ENCODE measurements at regions not wholly inside any gene's neighbourhood (a gene's known extent, or its start where the extent isn't known, plus 50 kb on each side); places are given as distances from the start of the nearest gene placed in this dataset.
"Not testable (repeated sequence)": the region's sequence is repeated elsewhere in the genome, so short reads cannot be mapped to it uniquely, and the experiment has no call there.

DNA sequence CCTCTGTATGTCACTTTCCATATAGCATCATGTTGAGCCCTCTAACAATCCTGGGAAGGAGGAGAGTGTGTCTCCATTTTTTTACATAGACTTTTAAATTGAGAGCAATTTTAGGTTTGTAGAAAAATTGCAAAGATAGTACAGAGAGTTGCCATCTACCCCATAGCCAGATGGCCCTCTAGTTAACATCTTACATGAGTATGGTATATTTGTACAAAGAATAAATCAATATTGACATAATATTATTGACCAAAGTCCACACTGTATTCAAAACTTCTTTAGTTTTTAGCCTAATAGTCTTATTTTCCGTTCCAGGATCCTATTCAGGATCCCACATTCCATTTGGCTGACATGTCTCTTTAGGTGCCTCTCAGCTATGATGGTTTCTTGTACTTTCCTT lies 274.6 kb upstream of the PLPP4 start:
- Histone ChIP-seq H3K9me3 (no peaks in the 10 kb centered on the region), H3K4me3 (ENCODE audit: low read depth, low read length) (no peak overlapping the region), H3K4me1 (no peaks in the 10 kb centered on the region), H3K36me3 (no peaks in the 10 kb centered on the region), H3K27me3 (no peaks in the 10 kb centered on the region)
- no peak for TF ChIP-seq CTCF (IDR thresholded peaks at IDR 0.05; ENCODE audit: low read depth, low read length)
- DNase-seq: no peak

DNA sequence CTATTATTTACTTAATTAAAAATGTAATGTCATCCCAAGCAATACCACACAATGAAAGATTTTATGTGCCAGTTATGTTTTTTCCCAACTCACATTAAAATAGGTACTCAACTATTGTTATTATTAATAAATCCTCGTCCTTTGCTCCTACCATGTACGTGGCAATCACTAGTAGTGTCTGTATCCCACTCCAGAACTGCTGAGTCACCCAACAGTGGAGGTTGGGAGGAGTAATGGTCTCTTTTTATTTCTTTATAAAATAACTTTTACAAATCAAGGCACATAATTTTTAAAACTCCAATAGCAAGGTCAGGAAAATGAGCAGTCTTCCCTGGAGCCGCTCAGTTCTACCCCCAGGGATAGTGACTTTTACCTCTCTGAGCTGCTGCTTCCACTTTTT lies 273.5 kb upstream of the PLPP4 start:
- Histone ChIP-seq H3K9me3 (no peaks in the 10 kb centered on the region), H3K4me3 (ENCODE audit: low read depth, low read length) (no peak overlapping the region), H3K36me3 (no peaks in the 10 kb centered on the region), H3K27me3 (no peaks in the 10 kb centered on the region), H3K4me1 (no peaks in the 10 kb centered on the region)
- TF ChIP-seq CTCF (IDR thresholded peaks at IDR 0.05; ENCODE audit: low read depth, low read length): no peak
- DNase-seq: no peak

DNA sequence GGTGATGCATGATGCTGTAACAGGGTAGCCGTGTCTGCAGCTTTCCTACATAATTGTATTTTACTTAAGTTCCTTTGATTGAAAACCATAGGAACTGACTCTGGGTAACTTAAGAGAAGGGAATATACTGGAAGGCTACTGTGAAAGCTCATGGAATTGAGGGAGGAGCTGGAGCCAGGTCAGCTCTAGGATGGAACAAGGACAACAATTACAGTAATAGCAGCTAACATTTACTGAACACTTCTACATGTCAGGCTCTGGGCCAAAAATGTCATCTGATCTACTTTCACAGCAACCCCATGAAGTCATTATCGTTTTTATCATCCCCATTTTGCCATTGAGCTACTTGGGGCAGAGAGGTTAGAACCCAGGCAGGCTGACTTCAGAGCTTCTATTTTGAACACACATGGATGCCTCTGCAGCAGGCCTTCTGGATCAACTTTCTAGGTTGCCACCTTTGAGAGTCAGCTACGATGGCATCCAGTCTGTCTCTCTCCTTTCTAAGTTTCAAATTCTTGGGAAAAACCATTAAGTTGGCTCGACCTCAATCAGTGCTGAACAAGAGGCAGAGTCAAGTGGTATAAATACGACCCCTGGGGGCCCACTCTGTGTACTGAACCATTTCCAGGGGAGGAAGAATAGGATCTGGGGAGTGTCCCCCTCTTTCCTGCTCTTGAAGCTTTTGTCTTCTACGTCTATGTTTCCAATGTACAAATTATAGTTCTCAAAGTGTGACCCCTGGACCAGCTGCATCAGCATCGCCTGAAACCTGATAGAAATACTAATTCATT lies 272.3 kb upstream of the PLPP4 start:
- no peak for DNase-seq
- Histone ChIP-seq H3K9me3 (no peaks in the 10 kb centered on the region), H3K4me1 (no peaks in the 10 kb centered on the region), H3K27me3 (no peaks in the 10 kb centered on the region), H3K4me3 (ENCODE audit: low read depth, low read length) (no peak overlapping the region), H3K36me3 (no peaks in the 10 kb centered on the region)
- TF ChIP-seq CTCF (IDR thresholded peaks at IDR 0.05; ENCODE audit: low read depth, low read length): peak; percentile 20; the same call in 1 of the 2 replicates

- no peak for DNase-seq
- H3K4me3 ChIP-seq (ENCODE audit: low read depth, low read length): no peak overlapping the region
- no peaks in the 10 kb centered on the region for H3K4me1 ChIP-seq
- H3K27me3 ChIP-seq: no peaks in the 10 kb centered on the region
- H3K36me3 ChIP-seq: no peaks in the 10 kb centered on the region
- H3K9me3 ChIP-seq: no peaks in the 10 kb centered on the region
- TF ChIP-seq CTCF (IDR thresholded peaks at IDR 0.05; ENCODE audit: low read depth, low read length): no peak
Measured at GRCh38 chr10:120186506-120186905, 270.5 kb upstream of the PLPP4 start.

DNA sequence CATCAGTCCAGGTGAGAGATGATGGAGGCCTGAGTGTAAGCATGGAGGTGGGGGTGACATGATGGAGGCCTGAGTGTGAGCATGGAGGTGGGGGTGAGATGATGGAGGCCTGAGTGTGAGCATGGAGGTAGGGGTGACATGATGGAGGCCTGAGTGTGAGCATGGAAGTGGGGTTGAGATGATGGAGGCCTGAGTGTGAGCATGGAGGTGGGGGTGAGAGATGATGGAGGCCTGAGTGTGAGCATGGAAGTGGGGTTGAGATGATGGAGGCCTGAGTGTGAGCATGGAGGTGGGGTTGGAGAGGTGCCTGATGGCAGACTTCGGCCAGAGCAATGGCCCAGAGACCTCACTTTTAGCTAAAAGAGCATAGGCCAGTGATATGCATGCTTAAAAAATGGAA lies 269.9 kb upstream of the PLPP4 start:
- DNase-seq; H3K4me3 ChIP-seq (ENCODE audit: low read depth, low read length); H3K27me3 ChIP-seq; H3K9me3 ChIP-seq; H3K36me3 ChIP-seq; H3K4me1 ChIP-seq: not testable (repeated sequence)

DNA sequence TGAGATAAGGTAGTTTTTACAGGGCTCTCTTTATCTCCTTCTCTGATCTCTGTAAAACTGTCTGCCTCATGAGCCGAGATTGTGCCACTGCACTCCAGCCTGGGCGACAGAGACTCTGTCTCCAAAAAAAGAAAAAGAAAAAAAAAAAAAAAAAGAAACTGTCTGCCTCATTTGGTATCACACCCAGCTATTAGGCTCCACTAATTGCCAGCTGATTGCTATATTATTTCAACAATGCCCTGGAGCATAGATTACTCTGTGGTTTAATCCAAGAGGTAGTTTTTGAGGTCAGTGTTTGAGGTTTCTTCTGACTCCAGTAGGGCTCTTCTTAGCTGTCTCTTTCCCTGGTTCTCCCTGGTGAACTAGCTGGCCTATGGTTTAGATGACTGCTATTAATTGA lies 268.1 kb upstream of the PLPP4 start:
- DNase-seq: no peak
- Histone ChIP-seq H3K4me3 (ENCODE audit: low read depth, low read length) (no peak overlapping the region), H3K4me1 (no peaks in the 10 kb centered on the region), H3K9me3 (no peaks in the 10 kb centered on the region), H3K27me3 (no peaks in the 10 kb centered on the region), H3K36me3 (no peaks in the 10 kb centered on the region)
- TF ChIP-seq CTCF (IDR thresholded peaks at IDR 0.05; ENCODE audit: low read depth, low read length): no peak
